SK-N-SH (cell line): ENCODE measurements at regions not wholly inside any gene's neighbourhood (a gene's known extent, or its start where the extent isn't known, plus 50 kb on each side); places are given as distances from the start of the nearest gene placed in this dataset.

Experiments
- CTCF ChIA-PET: fragments of 300-600, 350-600 bp; formaldehyde crosslinking; extraction: SDS; loops from one replicate; lab custom pipeline; 2021; lab: Yijun Ruan, JAX
- POLR2A ChIA-PET: fragments of 350-600 bp; sonication (Branson Sonifier 250); formaldehyde crosslinking; extraction: SDS; loops from one replicate; lab custom pipeline; 2020; ENCODE audit warnings: antibody characterized with exemption, inconsistent platforms; lab: Yijun Ruan, JAX
- DNase-seq: peaks from one replicate; pipeline ENCODE4 v3.0.0; 2012
- H2AFZ ChIP-seq: fragments of 200-600 bp; sonication (generic); 2 replicates; pipeline ENCODE4 v1.8.1; 2016; ENCODE audit warnings: antibody characterized with exemption, mild to moderate bottlenecking, low read depth
- H3F3A ChIP-seq: fragments of 200-600 bp; sonication (generic); replicated peaks from 2 replicates; pipeline ENCODE3; 2016; ENCODE audit warnings: antibody characterized with exemption, mild to moderate bottlenecking; ENCODE audit not compliant: insufficient read depth
- H3K27ac ChIP-seq, 2 experiments: fragments of 200-500 bp in 1 of 2; fragments of 200-600 bp in 1 of 2; sonication (Bioruptor generic) in 1 of 2; sonication (generic), shearing (Covaris generic) in 1 of 2; 2 replicates each; pipeline versions ENCODE4 v1.5.1 to v1.6.1; 2014 to 2016; ENCODE audit warnings: low read depth in 2 of 2, inconsistent platforms in 1 of 2, low read length in 1 of 2, mild to moderate bottlenecking in 1 of 2, mixed read lengths in 1 of 2
- H3K27me3 ChIP-seq: fragments of 200-600 bp; sonication (generic), shearing (Covaris generic); 2 replicates; pipeline ENCODE4 v1.6.1; 2016; ENCODE audit warnings: mixed run types; ENCODE audit not compliant: insufficient read depth
- H3K36me3 ChIP-seq, 2 experiments: fragments of 200-500 bp in 1 of 2; fragments of 200-600 bp in 1 of 2; sonication (Bioruptor generic) in 1 of 2; sonication (generic) in 1 of 2; replicated peaks in 1 of 2; 2 replicates each; pipeline versions ENCODE3 to v1.5.1; 2014 to 2016; ENCODE audit warnings: low read length in 1 of 2, mild to moderate bottlenecking in 1 of 2; ENCODE audit not compliant: insufficient read depth in 2 of 2, control insufficient read depth in 1 of 2
- H3K4me1 ChIP-seq, 2 experiments: fragments of 200-500 bp in 1 of 2; fragments of 200-600 bp in 1 of 2; sonication (Bioruptor generic) in 1 of 2; sonication (generic), shearing (Covaris generic) in 1 of 2; 2 replicates each; pipeline versions ENCODE4 v1.5.1 to v1.6.1; 2014 to 2016; ENCODE audit warnings: low read depth in 1 of 2, low read length in 1 of 2, mixed run types in 1 of 2; ENCODE audit not compliant: insufficient read depth in 2 of 2, control insufficient read depth in 1 of 2
- H3K4me2 ChIP-seq: fragments of 200-600 bp; sonication (generic), shearing (Covaris generic); 2 replicates; pipeline ENCODE4 v1.6.1; 2017; ENCODE audit warnings: mixed run types
- H3K4me3 ChIP-seq, 2 experiments: fragments of 200-500 bp in 1 of 2; fragments of 200-600 bp in 1 of 2; sonication (Bioruptor generic) in 1 of 2; sonication (generic), shearing (Covaris generic) in 1 of 2; 2 replicates each; pipeline versions ENCODE4 v1.5.1 to v1.8.1; 2014 to 2016; ENCODE audit warnings: low read depth in 2 of 2, inconsistent platforms in 1 of 2, low read length in 1 of 2, mild to moderate bottlenecking in 1 of 2, mixed read lengths in 1 of 2, moderate library complexity in 1 of 2
- H3K79me2 ChIP-seq: fragments of 200-600 bp; sonication (generic); 2 replicates; pipeline ENCODE4 v1.8.1; 2017; ENCODE audit warnings: mild to moderate bottlenecking; ENCODE audit not compliant: insufficient read depth
- H3K9ac ChIP-seq: fragments of 200-600 bp; sonication (generic); 2 replicates; pipeline ENCODE4 v1.6.1; 2017; ENCODE audit warnings: mixed run types
- H3K9me2 ChIP-seq: fragments of 200-600 bp; sonication (generic); 2 replicates; pipeline ENCODE4 v1.6.1; 2017; ENCODE audit warnings: mixed run types
- H3K9me3 ChIP-seq: fragments of 200-600 bp; sonication (generic); 2 replicates; pipeline ENCODE4 v1.6.1; 2017; ENCODE audit warnings: mixed run types, mild to moderate bottlenecking, moderate library complexity
- H4K20me1 ChIP-seq: fragments of 200-600 bp; sonication (generic); 2 replicates; pipeline ENCODE4 v1.6.1; 2017; ENCODE audit warnings: mild to moderate bottlenecking, mixed run types; ENCODE audit not compliant: insufficient read depth
- ELF1 ChIP-seq: IDR thresholded peaks from 2 replicates; pipeline ENCODE4 v1.4.0; 2012
- EP300 ChIP-seq, 2 experiments: IDR thresholded peaks; 2 replicates each; pipeline versions ENCODE4 v1.4.0 to v1.6.1; 2012; ENCODE audit warnings: borderline replicate concordance in 1 of 2, low read depth in 1 of 2, low read length in 1 of 2
- GABPA ChIP-seq: IDR thresholded peaks from 2 replicates; pipeline ENCODE4 v1.4.0; 2012; ENCODE audit warnings: low read depth, mild to moderate bottlenecking
- GATA2 ChIP-seq: sonication (generic); formaldehyde crosslinking; IDR thresholded peaks from 2 replicates; pipeline ENCODE4 v1.5.0; 2020; ENCODE audit warnings: mild to moderate bottlenecking, missing genetic modification reagents
- JUND ChIP-seq: IDR thresholded peaks from 2 replicates; pipeline ENCODE4 v1.4.0; 2012
- MXI1 ChIP-seq: IDR thresholded peaks from 2 replicates; pipeline ENCODE4 v1.6.1; 2012; ENCODE audit warnings: mild to moderate bottlenecking, low read depth, low read length, improper control_type of control experiment
- NFIC ChIP-seq: IDR thresholded peaks from 2 replicates; pipeline ENCODE4 v1.4.0; 2012; ENCODE audit warnings: borderline replicate concordance
- NRF1 ChIP-seq: IDR thresholded peaks from 2 replicates; pipeline ENCODE4 v1.6.1; 2012; ENCODE audit warnings: low read depth, mild to moderate bottlenecking, low read length
- RCOR1 ChIP-seq: fragments of 150-350 bp; IDR thresholded peaks from 2 replicates; pipeline ENCODE4 v1.6.1; 2017; ENCODE audit warnings: antibody characterized with exemption, low read length
- RFX5 ChIP-seq: IDR thresholded peaks from 2 replicates; pipeline ENCODE4 v1.6.1; 2012; ENCODE audit warnings: mild to moderate bottlenecking, improper control_type of control experiment, low read length
- RXRA ChIP-seq: IDR thresholded peaks from 2 replicates; pipeline ENCODE4 v1.4.0; 2012; ENCODE audit warnings: low read depth, mild to moderate bottlenecking, borderline replicate concordance
- SIN3A ChIP-seq: IDR thresholded peaks from 2 replicates; pipeline ENCODE4 v1.6.1; 2012; ENCODE audit warnings: low read depth, mild to moderate bottlenecking, low read length, moderate library complexity, borderline replicate concordance
- SMC3 ChIP-seq: IDR thresholded peaks from 2 replicates; pipeline ENCODE4 v1.6.1; 2012; ENCODE audit warnings: low read depth, low read length, improper control_type of control experiment
- TAF1 ChIP-seq: IDR thresholded peaks from 2 replicates; pipeline ENCODE4 v1.6.1; 2012; ENCODE audit warnings: low read depth, mild to moderate bottlenecking, low read length, moderate library complexity, borderline replicate concordance
- TEAD4 ChIP-seq: IDR thresholded peaks from 2 replicates; pipeline ENCODE4 v1.4.0; 2012; ENCODE audit warnings: mild to moderate bottlenecking, borderline replicate concordance; ENCODE audit not compliant: insufficient read depth
- WGBS: methylation state at CpG from one replicate; pipeline ENCODE4 v1.1.6; 2017; ENCODE audit warnings: low lambda C conversion rate; 5-methylcytosine and 5-hydroxymethylcytosine counted together
- TF ChIP-seq, protein P1 (sequence below): fragments of 150-350 bp; IDR thresholded peaks from 2 replicates; pipeline ENCODE4 v1.6.1; 2017; ENCODE audit warnings: antibody characterized with exemption, low read length, low read depth, borderline replicate concordance
- TF ChIP-seq, protein P2 (sequence below): fragments of 200-600 bp; sonication (generic); IDR thresholded peaks from 2 replicates; pipeline ENCODE4 v1.6.1; 2017; ENCODE audit warnings: antibody characterized with exemption, mild to moderate bottlenecking, moderate library complexity
- TF ChIP-seq, protein P3 (sequence below): IDR thresholded peaks from 2 replicates; pipeline ENCODE4; 2012
- TF ChIP-seq, protein P4 (sequence below): fragments of 150-350 bp; IDR thresholded peaks from 2 replicates; pipeline ENCODE4 v1.6.1; 2016; ENCODE audit warnings: mild to moderate bottlenecking, low read depth, low read length

DNA sequence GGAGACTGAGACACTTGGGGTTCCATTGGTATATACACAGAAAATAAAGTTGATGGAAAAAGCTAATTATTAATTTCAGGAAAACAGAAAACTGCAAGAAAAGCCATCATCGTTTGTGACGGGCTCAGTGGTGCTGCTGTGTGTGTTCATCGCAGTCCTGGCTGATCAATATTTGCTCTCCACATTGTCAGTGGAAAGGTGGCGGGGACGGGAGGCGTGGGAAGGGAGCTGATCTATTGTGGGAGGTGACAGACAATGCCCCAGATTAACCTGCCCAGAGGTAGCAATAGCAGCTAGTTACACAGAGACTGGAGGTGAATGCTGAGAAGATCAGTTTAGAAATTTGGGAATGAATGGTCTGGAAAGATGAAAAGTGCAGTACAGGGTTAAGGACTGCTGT lies 50.0 kb upstream of the CTDP1 start:
- ChIA-PET CTCF (no interaction called here), POLR2A (no interaction called here)
- Histone ChIP-seq H3K27ac (no peak overlapping the region), H3K79me2 (no peaks in the 10 kb centered on the region), H3K27me3 (peaks cover 77% of the 10 kb centered on the region), H2AFZ (no peak overlapping the region), H3F3A (no peaks in the 10 kb centered on the region), H3K36me3 (no peaks in the 10 kb centered on the region), H3K9me3 (no peaks in the 10 kb centered on the region), H3K9ac (no peak overlapping the region), H3K4me1 (no peaks in the 10 kb centered on the region), H3K9me2 (no peaks in the 10 kb centered on the region), H3K4me3 (no peak overlapping the region), H4K20me1 (no peaks in the 10 kb centered on the region), H3K4me2 (peak overlapping the region; percentile 63; the same call in 1 of the 2 replicates)
- TF ChIP-seq, protein P1, sequence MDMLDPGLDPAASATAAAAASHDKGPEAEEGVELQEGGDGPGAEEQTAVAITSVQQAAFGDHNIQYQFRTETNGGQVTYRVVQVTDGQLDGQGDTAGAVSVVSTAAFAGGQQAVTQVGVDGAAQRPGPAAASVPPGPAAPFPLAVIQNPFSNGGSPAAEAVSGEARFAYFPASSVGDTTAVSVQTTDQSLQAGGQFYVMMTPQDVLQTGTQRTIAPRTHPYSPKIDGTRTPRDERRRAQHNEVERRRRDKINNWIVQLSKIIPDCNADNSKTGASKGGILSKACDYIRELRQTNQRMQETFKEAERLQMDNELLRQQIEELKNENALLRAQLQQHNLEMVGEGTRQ = no peak
- TF ChIP-seq JUND = no peak
- TF ChIP-seq TEAD4 = no peak
- TF ChIP-seq, protein P2, sequence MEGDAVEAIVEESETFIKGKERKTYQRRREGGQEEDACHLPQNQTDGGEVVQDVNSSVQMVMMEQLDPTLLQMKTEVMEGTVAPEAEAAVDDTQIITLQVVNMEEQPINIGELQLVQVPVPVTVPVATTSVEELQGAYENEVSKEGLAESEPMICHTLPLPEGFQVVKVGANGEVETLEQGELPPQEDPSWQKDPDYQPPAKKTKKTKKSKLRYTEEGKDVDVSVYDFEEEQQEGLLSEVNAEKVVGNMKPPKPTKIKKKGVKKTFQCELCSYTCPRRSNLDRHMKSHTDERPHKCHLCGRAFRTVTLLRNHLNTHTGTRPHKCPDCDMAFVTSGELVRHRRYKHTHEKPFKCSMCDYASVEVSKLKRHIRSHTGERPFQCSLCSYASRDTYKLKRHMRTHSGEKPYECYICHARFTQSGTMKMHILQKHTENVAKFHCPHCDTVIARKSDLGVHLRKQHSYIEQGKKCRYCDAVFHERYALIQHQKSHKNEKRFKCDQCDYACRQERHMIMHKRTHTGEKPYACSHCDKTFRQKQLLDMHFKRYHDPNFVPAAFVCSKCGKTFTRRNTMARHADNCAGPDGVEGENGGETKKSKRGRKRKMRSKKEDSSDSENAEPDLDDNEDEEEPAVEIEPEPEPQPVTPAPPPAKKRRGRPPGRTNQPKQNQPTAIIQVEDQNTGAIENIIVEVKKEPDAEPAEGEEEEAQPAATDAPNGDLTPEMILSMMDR = no peak
- no peak for TF ChIP-seq RFX5
- TF ChIP-seq SMC3 = no peak
- TF ChIP-seq EP300 (IDR thresholded peaks at IDR 0.05; ENCODE audit: borderline replicate concordance in 1 of 2, low read depth in 1 of 2, low read length in 1 of 2) = no peak
- no peak for TF ChIP-seq GABPA
- no peak for TF ChIP-seq TAF1
- no peak for TF ChIP-seq NFIC
- TF ChIP-seq, protein P3, sequence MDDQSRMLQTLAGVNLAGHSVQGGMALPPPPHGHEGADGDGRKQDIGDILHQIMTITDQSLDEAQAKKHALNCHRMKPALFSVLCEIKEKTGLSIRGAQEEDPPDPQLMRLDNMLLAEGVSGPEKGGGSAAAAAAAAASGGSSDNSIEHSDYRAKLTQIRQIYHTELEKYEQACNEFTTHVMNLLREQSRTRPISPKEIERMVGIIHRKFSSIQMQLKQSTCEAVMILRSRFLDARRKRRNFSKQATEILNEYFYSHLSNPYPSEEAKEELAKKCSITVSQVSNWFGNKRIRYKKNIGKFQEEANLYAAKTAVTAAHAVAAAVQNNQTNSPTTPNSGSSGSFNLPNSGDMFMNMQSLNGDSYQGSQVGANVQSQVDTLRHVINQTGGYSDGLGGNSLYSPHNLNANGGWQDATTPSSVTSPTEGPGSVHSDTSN = no peak
- TF ChIP-seq SIN3A = no peak
- TF ChIP-seq RXRA = no peak
- TF ChIP-seq, protein P4, sequence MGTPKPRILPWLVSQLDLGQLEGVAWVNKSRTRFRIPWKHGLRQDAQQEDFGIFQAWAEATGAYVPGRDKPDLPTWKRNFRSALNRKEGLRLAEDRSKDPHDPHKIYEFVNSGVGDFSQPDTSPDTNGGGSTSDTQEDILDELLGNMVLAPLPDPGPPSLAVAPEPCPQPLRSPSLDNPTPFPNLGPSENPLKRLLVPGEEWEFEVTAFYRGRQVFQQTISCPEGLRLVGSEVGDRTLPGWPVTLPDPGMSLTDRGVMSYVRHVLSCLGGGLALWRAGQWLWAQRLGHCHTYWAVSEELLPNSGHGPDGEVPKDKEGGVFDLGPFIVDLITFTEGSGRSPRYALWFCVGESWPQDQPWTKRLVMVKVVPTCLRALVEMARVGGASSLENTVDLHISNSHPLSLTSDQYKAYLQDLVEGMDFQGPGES = no peak
- no peak for TF ChIP-seq GATA2 (CRISPR knock-in tag)
- no peak for TF ChIP-seq RCOR1
- no peak for TF ChIP-seq NRF1
- no peak for TF ChIP-seq MXI1
- TF ChIP-seq ELF1 = no peak
- WGBS = 12% methylated on average over 6 of the region's 6 CpGs
- DNase-seq = no peak
